GM23248 (cell line): ENCODE measurements at regions not wholly inside any gene's neighbourhood (a gene's known extent, or its start where the extent isn't known, plus 50 kb on each side); places are given as distances from the start of the nearest gene placed in this dataset.
A peak's percentile ranks its signal among the peaks of the same experiment; 100 is the strongest.

ENCODE experiments used
- DNase-seq: peaks from one replicate; pipeline ENCODE4 v3.0.0-alpha.2; 2015
- H2AFZ ChIP-seq: fragments of 200-600 bp; sonication (generic); 2 replicates; pipeline ENCODE4 v1.6.1; 2016; ENCODE audit warnings: antibody characterized with exemption
- H3F3A ChIP-seq: fragments of 200-600 bp; sonication (generic); 2 replicates; pipeline ENCODE4 v1.6.1; 2016; ENCODE audit warnings: mild to moderate bottlenecking, antibody characterized with exemption, mixed run types; ENCODE audit not compliant: insufficient read depth
- H3K27ac ChIP-seq: fragments of 200-600 bp; sonication (generic); 2 replicates; pipeline ENCODE4 v1.5.1; 2016; ENCODE audit warnings: mild to moderate bottlenecking
- H3K27me3 ChIP-seq: fragments of 200-600 bp; sonication (generic); replicated peaks from 2 replicates; pipeline ENCODE4 v1.6.1; 2016; ENCODE audit warnings: mild to moderate bottlenecking; ENCODE audit not compliant: insufficient read depth
- H3K36me3 ChIP-seq: fragments of 200-600 bp; sonication (generic); 2 replicates; pipeline ENCODE4 v1.6.1; 2016; ENCODE audit warnings: low read depth, mild to moderate bottlenecking
- H3K4me1 ChIP-seq: fragments of 200-600 bp; sonication (generic); 2 replicates; pipeline ENCODE4 v1.6.1; 2016; ENCODE audit warnings: mild to moderate bottlenecking; ENCODE audit not compliant: insufficient read depth
- H3K4me2 ChIP-seq: fragments of 200-600 bp; sonication (generic); one replicate; pipeline ENCODE4 v1.6.1; 2016; ENCODE audit warnings: mild to moderate bottlenecking; ENCODE audit not compliant: unreplicated experiment
- H3K4me3 ChIP-seq: fragments of 200-600 bp; sonication (generic); 2 replicates; pipeline ENCODE4 v1.5.1; 2016; ENCODE audit warnings: mild to moderate bottlenecking
- H3K79me2 ChIP-seq: fragments of 200-600 bp; sonication (generic); 2 replicates; pipeline ENCODE4 v1.6.1; 2016; ENCODE audit warnings: mild to moderate bottlenecking; ENCODE audit not compliant: insufficient read depth
- H3K9ac ChIP-seq: fragments of 200-600 bp; sonication (generic); 2 replicates; pipeline ENCODE4 v1.6.1; 2016; ENCODE audit warnings: mild to moderate bottlenecking
- H3K9me2 ChIP-seq: fragments of 200-600 bp; sonication (generic); 2 replicates; pipeline ENCODE4 v1.6.1; 2016; ENCODE audit warnings: mixed run types, mild to moderate bottlenecking, moderate library complexity; ENCODE audit not compliant: insufficient read depth
- H3K9me3 ChIP-seq: fragments of 200-600 bp; sonication (generic); one replicate; pipeline ENCODE4 v1.6.1; 2017; ENCODE audit warnings: low read depth
- H4K20me1 ChIP-seq: fragments of 200-600 bp; sonication (generic); 2 replicates; pipeline ENCODE4 v1.6.0; 2016; ENCODE audit not compliant: insufficient read depth
- EZH2 ChIP-seq: fragments of 200-600 bp; sonication (generic); IDR thresholded peaks from 2 replicates; pipeline ENCODE4 v1.6.1; 2018; ENCODE audit warnings: antibody characterized with exemption, mild to moderate bottlenecking; ENCODE audit not compliant: insufficient read depth, poor library complexity, severe bottlenecking
- EZH2phosphoT487 ChIP-seq: fragments of 200-600 bp; sonication (generic); IDR thresholded peaks from 2 replicates; pipeline ENCODE4 v1.6.1; 2018; ENCODE audit warnings: antibody characterized with exemption, moderate library complexity, mild to moderate bottlenecking, low read depth; ENCODE audit not compliant: insufficient read depth
- WGBS, 2 experiments: methylation state at CpG; one replicate each; pipeline ENCODE4 v1.1.6; 2015 to 2017; ENCODE audit warnings: low lambda C conversion rate in 2 of 2, low coverage in 1 of 2; ENCODE audit errors: missing lambda C conversion rate in 2 of 2; 5-methylcytosine and 5-hydroxymethylcytosine counted together
- in situ Hi-C: fragments of 300-500 bp; cut with MboI; formaldehyde crosslinking; loops from 2 replicates; pipeline ENCODE4 v1.15.0; 2020

GRCh38 chr2:152238016-152238415, 62.5 kb upstream of the STAM2 start:
- H3K9me3 ChIP-seq, result no peaks in the 10 kb centered on the region
- no peaks in the 10 kb centered on the region for H3K36me3 ChIP-seq
- no peaks in the 10 kb centered on the region for H3K79me2 ChIP-seq
- no peak overlapping the region for H3K4me3 ChIP-seq
- in situ Hi-C loops, result no loop called here
- H3K4me1 ChIP-seq, result peaks cover 5% of the 10 kb centered on the region; the same call in 1 of the 2 replicates
- no peak overlapping the region for H2AFZ ChIP-seq
- H3K27ac ChIP-seq, result no peak overlapping the region
- WGBS, 2 experiments, result 84% methylated on average over 6 of the region's 6 CpGs
- peaks cover 12% of the 10 kb centered on the region for H3F3A ChIP-seq
- H4K20me1 ChIP-seq, result no peaks in the 10 kb centered on the region
- no peak overlapping the region for H3K9ac ChIP-seq
- TF ChIP-seq EZH2phosphoT487 (no peak), EZH2 (no peak)
- H3K27me3 ChIP-seq, result no peaks in the 10 kb centered on the region
- no peak overlapping the region for H3K4me2 ChIP-seq
- peaks cover 3% of the 10 kb centered on the region; the same call in 1 of the 2 replicates for H3K9me2 ChIP-seq
- no peak for DNase-seq

DNA sequence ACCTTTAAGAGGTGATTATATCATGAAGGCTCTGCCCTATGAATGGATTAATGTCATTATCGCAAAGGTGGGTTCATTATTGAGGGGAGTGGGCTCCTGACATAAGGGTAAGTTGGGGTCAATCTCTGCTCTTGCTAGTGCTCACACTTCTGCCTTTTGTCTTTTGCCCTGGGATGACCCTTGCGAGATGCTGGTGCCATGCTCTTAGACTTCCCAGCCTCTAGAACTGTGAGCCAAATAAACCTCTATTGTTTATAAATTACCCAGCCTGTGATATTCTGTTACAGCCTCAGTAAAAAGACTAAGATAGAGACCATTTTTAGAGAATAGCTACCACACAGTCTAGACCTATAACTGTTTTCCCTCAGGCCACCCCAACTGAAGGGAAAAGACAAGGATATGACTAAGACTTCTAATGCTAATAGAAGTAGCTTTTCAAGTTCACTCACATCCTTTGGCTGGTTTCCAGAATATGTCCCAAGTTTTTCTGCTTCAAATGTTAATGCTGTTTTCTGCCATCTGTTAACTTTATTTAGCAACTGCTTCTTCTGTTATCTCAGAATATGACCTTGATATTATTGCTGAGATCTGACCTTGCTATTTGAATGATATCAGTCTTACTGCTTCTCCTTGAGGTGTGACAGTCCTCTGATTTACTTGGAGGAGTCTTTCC, 65.1 kb upstream of the STAM2 start:
- H4K20me1 ChIP-seq, result no peaks in the 10 kb centered on the region
- H3K9me2 ChIP-seq, result no peaks in the 10 kb centered on the region
- no peaks in the 10 kb centered on the region for H3K36me3 ChIP-seq
- in situ Hi-C loops, result no loop called here
- H2AFZ ChIP-seq, result no peak overlapping the region
- TF ChIP-seq EZH2 (no peak), EZH2phosphoT487 (no peak)
- DNase-seq, result peak; percentile 76
- H3K79me2 ChIP-seq, result no peaks in the 10 kb centered on the region
- no peaks in the 10 kb centered on the region for H3K27me3 ChIP-seq
- peaks cover 12% of the 10 kb centered on the region for H3F3A ChIP-seq
- H3K9ac ChIP-seq, result no peak overlapping the region
- peaks cover 5% of the 10 kb centered on the region; the same call in 1 of the 2 replicates for H3K4me1 ChIP-seq
- 100% methylated on average over 2 of the region's 2 CpGs for WGBS, 2 experiments
- no peak overlapping the region for H3K4me3 ChIP-seq
- H3K27ac ChIP-seq, result no peak overlapping the region
- no peaks in the 10 kb centered on the region for H3K9me3 ChIP-seq
- no peak overlapping the region for H3K4me2 ChIP-seq

DNA sequence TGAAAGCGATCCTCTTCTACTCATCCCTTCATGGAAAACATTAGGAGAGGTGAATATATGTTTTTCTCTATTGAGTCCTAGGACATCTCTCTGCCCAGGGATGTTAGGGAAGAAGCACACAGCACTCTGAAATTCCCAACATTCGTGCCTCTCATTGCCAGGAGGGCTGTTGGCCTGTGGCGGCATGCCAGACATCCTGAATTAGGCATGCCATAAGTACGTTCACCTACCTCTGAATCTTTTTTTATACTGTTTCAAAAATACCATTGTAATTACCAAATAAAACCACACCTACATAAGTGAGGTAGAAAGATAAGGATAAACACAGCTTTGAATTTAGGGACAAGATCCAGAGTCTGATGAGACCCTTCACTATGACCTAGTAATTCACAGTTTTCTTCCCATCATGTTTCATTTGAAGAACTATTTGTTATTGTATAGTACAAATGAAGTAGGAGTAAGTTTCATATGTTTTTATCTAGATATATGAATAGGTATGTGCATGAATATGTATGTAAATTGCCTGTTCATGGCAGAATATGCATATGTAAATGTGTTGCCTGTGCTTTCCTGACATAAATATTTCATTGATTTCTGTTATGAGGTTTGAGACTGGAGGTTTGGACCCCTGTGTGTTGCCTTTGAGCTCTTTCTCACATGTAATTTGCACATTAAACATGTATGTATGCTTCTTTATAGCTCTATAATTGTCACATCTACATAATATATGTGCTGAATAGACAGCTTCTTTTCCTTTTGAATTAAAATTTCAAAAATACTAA, 66.6 kb upstream of the STAM2 start:
- Histone ChIP-seq H3K36me3 (no peaks in the 10 kb centered on the region), H3K9me2 (no peaks in the 10 kb centered on the region), H3K27ac (no peak overlapping the region), H3K9ac (no peak overlapping the region), H3K27me3 (no peaks in the 10 kb centered on the region), H3K4me3 (no peak overlapping the region), H2AFZ (no peak overlapping the region), H3K4me1 (peaks cover 5% of the 10 kb centered on the region; the same call in 1 of the 2 replicates), H3F3A (peaks cover 12% of the 10 kb centered on the region), H3K79me2 (no peaks in the 10 kb centered on the region), H3K9me3 (no peaks in the 10 kb centered on the region), H3K4me2 (no peak overlapping the region), H4K20me1 (no peaks in the 10 kb centered on the region)
- no peak for TF ChIP-seq EZH2phosphoT487
- no peak for TF ChIP-seq EZH2
- in situ Hi-C loops, result no loop called here
- no peak for DNase-seq
- 77 to 81% methylated on average over 4 of the region's 4 CpGs for WGBS, 2 experiments

GRCh38 chr2:152242787-152243472, 67.4 kb upstream of the STAM2 start:
- Histone ChIP-seq H3K4me3 (no peak overlapping the region), H3K79me2 (no peaks in the 10 kb centered on the region), H4K20me1 (no peaks in the 10 kb centered on the region), H3K9me3 (no peaks in the 10 kb centered on the region), H3K27me3 (no peaks in the 10 kb centered on the region), H3K4me2 (no peak overlapping the region), H3F3A (peaks cover 12% of the 10 kb centered on the region), H3K9me2 (no peaks in the 10 kb centered on the region), H3K36me3 (no peaks in the 10 kb centered on the region), H3K9ac (no peak overlapping the region), H2AFZ (no peak overlapping the region), H3K4me1 (peaks cover 5% of the 10 kb centered on the region; the same call in 1 of the 2 replicates), H3K27ac (no peak overlapping the region)
- in situ Hi-C loops, result no loop called here
- 88 to 90% methylated on average over 3 of the region's 3 CpGs for WGBS, 2 experiments
- no peak for DNase-seq
- no peak for TF ChIP-seq EZH2
- no peak for TF ChIP-seq EZH2phosphoT487
